HG02970 (cell line): ENCODE measurements at regions not wholly inside any gene's neighbourhood (a gene's known extent, or its start where the extent isn't known, plus 50 kb on each side); places are given as distances from the start of the nearest gene placed in this dataset.
"Not testable (repeated sequence)": the region's sequence is repeated elsewhere in the genome, so short reads cannot be mapped to it uniquely, and the experiment has no call there.

Experiments
- ATAC-seq: cut with Tn5 transposase; IDR thresholded peaks from one replicate; pipeline ENCODE4 v1.9.1; 2021; ENCODE audit warnings: mild to moderate bottlenecking, moderate library complexity, moderate number of reproducible peaks; ENCODE audit not compliant: unreplicated experiment, low FRiP score

- ATAC-seq = no peak
These were observed 404.9 kb downstream of the TMEM182 start for GRCh38 chr2:103166456-103167324.

GRCh38 chr2:103167599-103167998 lies 405.8 kb downstream of the TMEM182 start:
- ATAC-seq = no peak

- no peak for ATAC-seq
These were observed 408.0 kb downstream of the TMEM182 start for GRCh38 chr2:103169861-103170260.

- ATAC-seq = no peak
These were observed 411.0 kb downstream of the TMEM182 start for GRCh38 chr2:103172821-103173220.

- no peak for ATAC-seq
These were observed 412.9 kb downstream of the TMEM182 start for GRCh38 chr2:103174711-103175110.

GRCh38 chr2:103176294-103176915 lies 414.6 kb downstream of the TMEM182 start:
- no peak for ATAC-seq

GRCh38 chr2:103179798-103180197 lies 418.0 kb downstream of the TMEM182 start:
- no peak for ATAC-seq

- ATAC-seq = no peak
These were observed 421.2 kb downstream of the TMEM182 start for GRCh38 chr2:103183061-103183460.

- no peak for ATAC-seq
These were observed 435.0 kb downstream of the TMEM182 start for GRCh38 chr2:103196802-103197201.

GRCh38 chr2:103200774-103201173 lies 438.9 kb downstream of the TMEM182 start:
- ATAC-seq = not testable (repeated sequence)

- ATAC-seq = no peak
These were observed 447.1 kb downstream of the TMEM182 start for GRCh38 chr2:103208916-103209315.

- no peak for ATAC-seq
These were observed 451.3 kb downstream of the TMEM182 start for GRCh38 chr2:103213028-103213542.

- no peak for ATAC-seq
These were observed 456.7 kb downstream of the TMEM182 start for GRCh38 chr2:103218516-103218915.

GRCh38 chr2:103219398-103219797 lies 457.6 kb downstream of the TMEM182 start:
- no peak for ATAC-seq

- ATAC-seq = no peak
These were observed 461.1 kb downstream of the TMEM182 start for GRCh38 chr2:103222969-103223368.

- ATAC-seq = no peak
These were observed 469.0 kb downstream of the TMEM182 start for GRCh38 chr2:103230796-103231195.

GRCh38 chr2:103232865-103233264 lies 471.0 kb downstream of the TMEM182 start:
- no peak for ATAC-seq

- no peak for ATAC-seq
These were observed 471.9 kb downstream of the TMEM182 start for GRCh38 chr2:103233691-103234090.

- ATAC-seq = no peak
These were observed 473.5 kb downstream of the TMEM182 start for GRCh38 chr2:103235283-103235682.

- ATAC-seq = no peak
These were observed 487.6 kb downstream of the TMEM182 start for GRCh38 chr2:103249462-103249861.

- ATAC-seq = no peak
These were observed 490.9 kb downstream of the TMEM182 start for GRCh38 chr2:103252781-103253180.

- no peak for ATAC-seq
These were observed 492.8 kb downstream of the TMEM182 start for GRCh38 chr2:103254611-103255010.
